Neutrophil (primary cell): ENCODE measurements at regions not wholly inside any gene's neighbourhood (a gene's known extent, or its start where the extent isn't known, plus 50 kb on each side); places are given as distances from the start of the nearest gene placed in this dataset.

ENCODE experiments used
- H3K27ac ChIP-seq: fragments of 200-600 bp; sonication (generic); 2 replicates; pipeline ENCODE4 v1.5.1; 2016; ENCODE audit warnings: mild to moderate bottlenecking, moderate library complexity
- H3K27me3 ChIP-seq: fragments of 200-600 bp; sonication (generic); 2 replicates; pipeline ENCODE4 v1.6.0; 2016; ENCODE audit warnings: mild to moderate bottlenecking
- H3K36me3 ChIP-seq: fragments of 200-600 bp; sonication (generic); 2 replicates; pipeline ENCODE4 v1.5.1; 2017
- H3K4me1 ChIP-seq, 2 experiments: fragments of 200-600 bp in 1 of 2; sonication (generic) in 1 of 2; 1 replicate in 1 of 2; 2 replicates in 1 of 2; pipeline versions ENCODE4 v1.5.1 to v1.6.1; 2013 to 2016; ENCODE audit warnings: low read depth in 1 of 2, low read length in 1 of 2, mild to moderate bottlenecking in 1 of 2, moderate library complexity in 1 of 2; ENCODE audit not compliant: control insufficient read depth in 1 of 2, insufficient read depth in 1 of 2
- H3K4me3 ChIP-seq, 2 experiments: fragments of 200-600 bp in 1 of 2; sonication (generic) in 1 of 2; 1 replicate in 1 of 2; 2 replicates in 1 of 2; pipeline ENCODE4 v1.5.1; 2013 to 2016; ENCODE audit warnings: low read depth in 1 of 2, low read length in 1 of 2, mild to moderate bottlenecking in 1 of 2, moderate library complexity in 1 of 2
- H3K9me3 ChIP-seq: fragments of 200-600 bp; sonication (generic); 2 replicates; pipeline ENCODE4 v1.5.1; 2016
- CTCF ChIP-seq: fragments of 200-600 bp; sonication (generic); IDR thresholded peaks from 2 replicates; pipeline ENCODE4 v1.5.1; 2016; ENCODE audit warnings: antibody characterized with exemption

GRCh38 chr6:140316966-140317365 lies 942.5 kb upstream of the CITED2 start:
- Histone ChIP-seq H3K9me3 (no peaks in the 10 kb centered on the region), H3K27me3 (no peaks in the 10 kb centered on the region), H3K27ac (no peak overlapping the region), H3K36me3 (no peaks in the 10 kb centered on the region), H3K4me3 (no peak overlapping the region), H3K4me1 (peaks cover 16 to 18% of the 10 kb centered on the region in 2 experiments)
- no peak for TF ChIP-seq CTCF

- Histone ChIP-seq H3K9me3 (no peaks in the 10 kb centered on the region), H3K27ac (no peak overlapping the region), H3K4me3 (no peak overlapping the region), H3K27me3 (no peaks in the 10 kb centered on the region), H3K36me3 (no peaks in the 10 kb centered on the region), H3K4me1 (peaks cover 0 to 4% of the 10 kb centered on the region in 2 experiments)
- TF ChIP-seq CTCF = no peak
Observed at GRCh38 chr6:140314682-140315081, 940.2 kb upstream of the CITED2 start.

- TF ChIP-seq CTCF = no peak
- H3K27ac ChIP-seq = no peak overlapping the region
- H3K4me3 ChIP-seq = no peak overlapping the region
- no peaks in the 10 kb centered on the region for H3K9me3 ChIP-seq
- no peaks in the 10 kb centered on the region for H3K27me3 ChIP-seq
- no peaks in the 10 kb centered on the region for H3K36me3 ChIP-seq
- H3K4me1 ChIP-seq = no peaks in the 10 kb centered on the region
Observed at GRCh38 chr6:140311146-140311545, 936.7 kb upstream of the CITED2 start.

GRCh38 chr6:140303218-140303949 lies 928.9 kb upstream of the CITED2 start:
- no peak for TF ChIP-seq CTCF
- H3K27ac ChIP-seq = no peak overlapping the region
- H3K9me3 ChIP-seq = no peaks in the 10 kb centered on the region
- H3K4me1 ChIP-seq = no peaks in the 10 kb centered on the region
- H3K36me3 ChIP-seq = no peaks in the 10 kb centered on the region
- no peak overlapping the region for H3K4me3 ChIP-seq
- no peaks in the 10 kb centered on the region for H3K27me3 ChIP-seq

GRCh38 chr6:140300331-140300730 lies 925.9 kb upstream of the CITED2 start:
- Histone ChIP-seq H3K27ac (no peak overlapping the region), H3K9me3 (no peaks in the 10 kb centered on the region), H3K4me1 (no peaks in the 10 kb centered on the region), H3K27me3 (no peaks in the 10 kb centered on the region), H3K36me3 (no peaks in the 10 kb centered on the region), H3K4me3 (no peak overlapping the region)
- TF ChIP-seq CTCF = no peak
